GM12873 (cell line): ENCODE measurements at regions not wholly inside any gene's neighbourhood (a gene's known extent, or its start where the extent isn't known, plus 50 kb on each side); places are given as distances from the start of the nearest gene placed in this dataset.

Experiments
- TF ChIP-seq, protein P1 (sequence below): IDR thresholded peaks from 2 replicates; pipeline ENCODE4 v1.5.1; 2012; ENCODE audit warnings: low read depth, mild to moderate bottlenecking, moderate library complexity, low read length, control low read depth; ENCODE audit not compliant: insufficient read depth; ENCODE audit errors: missing control alignments

DNA sequence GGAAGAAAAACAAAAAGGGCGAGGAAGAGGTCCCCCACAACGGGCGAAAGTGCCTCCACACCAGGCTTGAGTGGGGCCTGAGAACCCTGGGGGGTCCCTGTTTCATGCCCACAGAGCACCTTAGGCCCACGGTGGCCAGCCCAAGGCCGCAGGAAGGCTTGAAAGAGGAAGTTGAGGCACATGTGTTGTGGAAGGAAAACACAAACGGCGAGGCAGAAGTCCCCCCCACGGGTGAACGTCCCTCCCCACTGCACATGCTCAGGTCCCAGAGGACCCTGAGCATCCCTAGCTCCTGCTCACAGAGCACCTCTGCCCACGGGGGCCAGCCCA, 371.5 kb downstream of the ALG10 start:
- TF ChIP-seq, protein P1, sequence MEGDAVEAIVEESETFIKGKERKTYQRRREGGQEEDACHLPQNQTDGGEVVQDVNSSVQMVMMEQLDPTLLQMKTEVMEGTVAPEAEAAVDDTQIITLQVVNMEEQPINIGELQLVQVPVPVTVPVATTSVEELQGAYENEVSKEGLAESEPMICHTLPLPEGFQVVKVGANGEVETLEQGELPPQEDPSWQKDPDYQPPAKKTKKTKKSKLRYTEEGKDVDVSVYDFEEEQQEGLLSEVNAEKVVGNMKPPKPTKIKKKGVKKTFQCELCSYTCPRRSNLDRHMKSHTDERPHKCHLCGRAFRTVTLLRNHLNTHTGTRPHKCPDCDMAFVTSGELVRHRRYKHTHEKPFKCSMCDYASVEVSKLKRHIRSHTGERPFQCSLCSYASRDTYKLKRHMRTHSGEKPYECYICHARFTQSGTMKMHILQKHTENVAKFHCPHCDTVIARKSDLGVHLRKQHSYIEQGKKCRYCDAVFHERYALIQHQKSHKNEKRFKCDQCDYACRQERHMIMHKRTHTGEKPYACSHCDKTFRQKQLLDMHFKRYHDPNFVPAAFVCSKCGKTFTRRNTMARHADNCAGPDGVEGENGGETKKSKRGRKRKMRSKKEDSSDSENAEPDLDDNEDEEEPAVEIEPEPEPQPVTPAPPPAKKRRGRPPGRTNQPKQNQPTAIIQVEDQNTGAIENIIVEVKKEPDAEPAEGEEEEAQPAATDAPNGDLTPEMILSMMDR, result no peak

DNA sequence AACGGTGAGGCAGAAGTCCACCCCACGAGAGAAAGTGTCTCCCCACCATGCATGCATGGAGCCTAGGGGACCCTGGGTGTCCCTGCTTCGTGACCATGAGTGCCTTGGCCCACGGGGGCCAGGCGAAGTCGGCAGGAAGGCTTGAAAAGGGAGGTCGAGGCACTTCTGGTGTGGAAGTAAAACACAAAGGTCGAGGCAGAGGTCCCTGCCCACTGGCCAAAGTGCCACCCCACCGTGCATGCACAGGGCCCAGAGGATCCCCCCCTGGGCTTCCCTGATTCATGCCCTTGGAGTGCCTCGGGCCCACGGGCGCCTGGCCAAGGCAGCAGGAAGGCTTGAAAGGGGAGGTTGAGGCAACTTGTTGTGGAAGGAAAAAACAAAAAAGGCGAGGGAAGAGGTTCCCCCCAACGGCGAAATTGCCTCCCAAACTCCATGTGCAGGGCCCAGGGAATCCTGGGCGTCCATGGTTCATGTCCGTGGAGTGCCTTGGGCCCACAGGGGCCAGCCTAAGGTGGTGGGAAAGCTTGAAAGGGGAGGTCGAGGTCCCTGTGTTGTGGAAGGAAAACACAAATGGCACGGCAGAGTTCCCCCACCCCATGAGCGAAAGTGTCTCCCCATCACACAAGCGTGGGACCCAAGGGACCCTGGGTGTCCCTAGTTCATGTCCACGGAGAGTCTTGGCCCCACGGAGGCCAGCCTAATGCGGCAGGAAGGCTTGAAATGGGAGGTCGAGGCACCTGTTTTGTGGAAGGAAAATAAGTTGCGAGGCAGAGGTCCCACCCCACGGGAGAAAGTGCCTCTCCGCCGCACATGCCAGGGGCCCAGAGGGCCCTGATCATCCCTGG, 372.1 kb downstream of the ALG10 start:
- TF ChIP-seq, protein P1, result no peak

DNA sequence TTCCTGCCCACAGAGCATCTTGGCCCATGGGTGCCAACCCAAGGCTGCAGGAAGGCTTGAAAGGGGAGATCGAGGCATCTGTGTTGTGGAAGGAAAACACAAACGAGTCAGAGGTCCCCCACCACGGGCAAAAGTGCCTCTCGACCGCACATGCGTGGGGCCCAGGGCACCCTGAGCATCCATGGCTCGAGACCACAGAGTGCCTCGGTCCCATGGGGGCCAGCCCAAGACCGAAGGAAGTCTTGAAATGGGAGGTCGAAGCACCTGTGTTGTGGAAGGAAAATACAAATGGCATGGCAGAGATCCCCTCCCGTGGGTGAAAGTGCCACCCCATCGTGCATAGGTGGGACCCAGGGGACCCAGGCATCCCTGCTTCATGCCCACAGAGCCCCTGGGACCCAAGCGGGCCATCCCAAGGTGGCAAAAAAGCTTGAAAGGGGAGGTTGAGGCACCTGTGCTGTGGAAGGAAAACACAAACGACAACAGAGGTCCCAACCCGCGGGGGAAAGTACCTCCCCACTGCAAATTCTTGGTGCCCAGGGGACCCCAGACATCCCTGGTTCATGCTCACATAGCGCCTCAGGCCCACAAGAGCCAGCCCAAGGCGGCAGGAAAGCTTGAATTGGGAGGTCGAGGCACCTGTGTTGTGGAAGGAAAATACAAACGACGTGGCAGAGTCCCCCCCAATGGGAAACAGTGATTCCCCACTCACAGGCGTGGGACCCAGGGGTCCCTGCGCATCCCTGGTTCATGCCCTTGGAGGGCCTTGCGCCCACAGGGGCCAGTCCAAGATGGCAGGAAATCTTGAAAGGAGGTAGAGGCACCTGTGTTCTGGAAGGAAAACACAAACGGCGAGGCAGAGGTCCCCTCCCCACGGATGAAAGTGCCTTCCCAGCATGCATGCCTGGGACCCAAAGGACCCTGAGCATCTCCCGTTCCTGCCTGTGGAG, 373.0 kb downstream of the ALG10 start:
- TF ChIP-seq, protein P1, result no peak

DNA sequence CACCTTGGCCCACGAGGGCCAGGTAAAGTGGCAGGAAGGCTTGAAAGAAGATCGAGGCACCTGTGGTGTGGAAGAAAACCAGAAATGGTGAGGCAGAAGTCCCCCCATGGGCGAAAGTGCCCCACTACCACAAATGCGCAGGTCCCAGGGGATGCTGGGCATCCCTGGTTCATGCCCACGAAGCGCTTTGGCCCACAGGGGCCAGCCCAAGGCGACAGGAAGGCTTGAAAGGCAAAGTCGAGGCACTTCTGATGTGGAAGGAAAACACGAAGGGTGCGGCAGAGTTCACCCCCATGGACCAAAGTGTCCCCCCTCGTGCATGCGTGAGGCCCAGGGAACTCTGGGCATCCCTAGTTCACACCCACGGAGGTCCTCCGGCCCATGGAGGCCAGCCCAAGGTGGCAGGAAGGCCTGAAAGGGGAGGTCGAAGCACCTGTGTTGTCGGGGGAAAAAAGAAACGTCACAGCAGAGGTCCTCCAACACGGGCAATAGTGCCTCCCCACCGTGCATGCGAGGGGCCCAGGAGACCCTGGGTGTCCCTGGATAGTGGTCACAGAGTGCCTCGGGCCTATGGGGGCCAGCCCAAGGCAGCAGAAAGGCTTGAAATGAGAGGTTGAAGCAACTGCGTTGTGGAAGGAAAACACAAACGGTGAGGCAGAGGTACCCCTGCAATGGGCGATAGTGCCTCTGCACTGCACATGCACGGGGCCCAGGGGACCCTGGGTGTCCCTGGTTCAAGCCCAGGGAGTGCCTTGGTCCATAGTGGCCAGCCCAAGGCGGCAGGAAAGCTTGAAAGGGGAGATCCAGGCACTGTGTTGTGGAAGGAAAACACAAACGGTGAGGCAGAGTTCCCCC, 373.9 kb downstream of the ALG10 start:
- TF ChIP-seq, protein P1, result no peak

DNA sequence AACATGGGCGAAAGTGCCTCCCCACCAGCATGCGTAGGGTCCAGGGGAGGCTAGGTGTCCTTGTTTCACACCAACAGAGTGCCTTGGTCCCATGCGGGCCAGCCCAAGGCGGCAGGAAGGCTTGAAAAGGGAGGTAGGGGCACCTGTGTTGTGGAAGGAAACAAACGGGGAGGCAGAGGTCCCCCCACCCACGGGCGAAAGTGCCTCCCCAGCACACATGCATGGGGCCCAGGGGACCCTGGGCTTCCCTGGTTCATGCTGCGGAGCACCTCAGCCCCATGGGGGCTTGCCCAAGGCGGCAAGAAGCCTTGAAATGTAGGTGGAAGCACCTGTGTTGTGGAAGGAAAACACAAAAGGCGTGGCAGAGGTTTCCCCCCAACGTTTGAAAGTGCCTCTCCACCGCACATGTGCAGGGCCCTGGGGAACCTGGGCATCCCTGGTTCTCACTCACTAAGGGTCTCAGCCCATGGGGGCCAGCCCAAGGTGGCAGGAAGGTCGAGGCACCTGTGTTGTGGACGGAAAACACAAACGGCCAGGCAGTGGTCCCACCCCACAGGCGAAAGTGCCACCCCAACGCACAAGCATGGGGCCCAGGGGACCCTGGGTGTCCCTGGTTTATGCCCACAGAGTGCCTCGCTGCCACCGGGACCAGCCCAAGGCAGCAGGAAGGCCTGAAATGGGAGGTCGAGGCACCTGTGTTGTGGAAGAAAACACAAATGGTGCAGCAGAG, 374.7 kb downstream of the ALG10 start:
- TF ChIP-seq, protein P1, result no peak

DNA sequence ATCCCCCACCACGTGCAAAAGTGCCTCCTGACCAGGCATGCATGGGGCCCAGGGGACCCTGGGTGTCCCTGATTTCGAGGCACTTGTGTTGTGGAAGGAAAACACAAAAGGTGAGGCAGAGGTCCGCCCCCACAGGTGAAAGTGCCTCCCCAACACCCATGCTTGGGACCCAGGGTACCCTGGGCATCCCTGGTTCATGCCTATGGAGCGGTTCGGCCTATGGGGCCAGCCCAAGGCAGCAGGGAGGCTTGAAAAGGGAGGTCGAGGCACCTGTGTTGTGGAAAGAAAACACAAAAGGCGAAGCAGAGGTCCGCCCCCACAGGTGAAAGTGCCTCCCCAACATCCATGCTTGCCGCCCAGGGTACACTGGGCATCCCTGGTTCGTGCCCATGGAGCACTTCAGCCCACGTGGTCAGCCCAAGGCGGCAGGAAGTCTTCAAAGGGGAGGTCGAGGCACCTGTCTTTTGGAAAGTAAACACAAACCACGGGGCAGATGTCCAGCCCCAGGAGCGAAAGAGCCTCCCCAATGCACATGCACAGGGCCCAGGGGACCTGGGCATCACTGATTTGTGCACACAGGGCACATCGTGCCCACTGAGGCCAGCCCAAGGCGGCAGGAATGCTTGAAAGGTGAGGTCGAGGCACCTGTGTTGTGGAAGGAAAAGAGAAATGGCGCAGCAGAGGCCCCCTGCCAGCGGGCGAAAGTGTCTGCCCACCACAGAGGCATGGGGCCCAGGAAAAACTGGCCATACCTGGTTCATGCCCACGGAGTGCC, 375.5 kb downstream of the ALG10 start:
- TF ChIP-seq, protein P1, result no peak
